ENCODE measurements at regions not wholly inside any gene's neighbourhood (a gene's known extent, or its start where the extent isn't known, plus 50 kb on each side); places are given as distances from the start of the nearest gene placed in this dataset.

- TF ChIP-seq, protein P1, sequence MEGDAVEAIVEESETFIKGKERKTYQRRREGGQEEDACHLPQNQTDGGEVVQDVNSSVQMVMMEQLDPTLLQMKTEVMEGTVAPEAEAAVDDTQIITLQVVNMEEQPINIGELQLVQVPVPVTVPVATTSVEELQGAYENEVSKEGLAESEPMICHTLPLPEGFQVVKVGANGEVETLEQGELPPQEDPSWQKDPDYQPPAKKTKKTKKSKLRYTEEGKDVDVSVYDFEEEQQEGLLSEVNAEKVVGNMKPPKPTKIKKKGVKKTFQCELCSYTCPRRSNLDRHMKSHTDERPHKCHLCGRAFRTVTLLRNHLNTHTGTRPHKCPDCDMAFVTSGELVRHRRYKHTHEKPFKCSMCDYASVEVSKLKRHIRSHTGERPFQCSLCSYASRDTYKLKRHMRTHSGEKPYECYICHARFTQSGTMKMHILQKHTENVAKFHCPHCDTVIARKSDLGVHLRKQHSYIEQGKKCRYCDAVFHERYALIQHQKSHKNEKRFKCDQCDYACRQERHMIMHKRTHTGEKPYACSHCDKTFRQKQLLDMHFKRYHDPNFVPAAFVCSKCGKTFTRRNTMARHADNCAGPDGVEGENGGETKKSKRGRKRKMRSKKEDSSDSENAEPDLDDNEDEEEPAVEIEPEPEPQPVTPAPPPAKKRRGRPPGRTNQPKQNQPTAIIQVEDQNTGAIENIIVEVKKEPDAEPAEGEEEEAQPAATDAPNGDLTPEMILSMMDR (IDR thresholded peaks at IDR 0.05; ENCODE audit: low read depth, low read length) = no peak
- no peak for TF ChIP-seq POLR2A (IDR thresholded peaks at IDR 0.05; ENCODE audit: extremely low read depth, insufficient read length)
- TF ChIP-seq MYC (IDR thresholded peaks at IDR 0.05; ENCODE audit: low read depth, low read length) = no peak
These were observed 137.3 kb upstream of the PCDH9 start for GRCh38 chr13:67367399-67367798.
